ENCODE measurements at regions not wholly inside any gene's neighbourhood (a gene's known extent, or its start where the extent isn't known, plus 50 kb on each side); places are given as distances from the start of the nearest gene placed in this dataset.
"Not testable (repeated sequence)": the region's sequence is repeated elsewhere in the genome, so short reads cannot be mapped to it uniquely, and the experiment has no call there.

GRCh38 chr11:23370580-23371275 is 510.5 kb upstream of the CCDC179 start:
- DNase-seq: no peak

GRCh38 chr11:23377909-23378308 is 517.6 kb upstream of the CCDC179 start:
- DNase-seq: no peak

- DNase-seq: no peak
These were observed 530.8 kb upstream of the CCDC179 start for GRCh38 chr11:23391031-23391430.

- no peak for DNase-seq
These were observed 537.8 kb upstream of the CCDC179 start for GRCh38 chr11:23398052-23398451.

GRCh38 chr11:23399995-23400394 is 539.7 kb upstream of the CCDC179 start:
- no peak for DNase-seq

- no peak for DNase-seq
These were observed 543.2 kb upstream of the CCDC179 start for GRCh38 chr11:23403210-23404185.

GRCh38 chr11:23404225-23405160 is 544.2 kb upstream of the CCDC179 start:
- no peak for DNase-seq

GRCh38 chr11:23405350-23405937 is 545.2 kb upstream of the CCDC179 start:
- no peak for DNase-seq

GRCh38 chr11:23406131-23406819 is 546.0 kb upstream of the CCDC179 start:
- DNase-seq: no peak

GRCh38 chr11:23413057-23413456 is 552.8 kb upstream of the CCDC179 start:
- no peak for DNase-seq

- DNase-seq: no peak
These were observed 562.8 kb upstream of the CCDC179 start for GRCh38 chr11:23423104-23423503.

- no peak for DNase-seq
These were observed 563.4 kb upstream of the CCDC179 start for GRCh38 chr11:23423656-23424055.

- DNase-seq: no peak
These were observed 565.1 kb upstream of the CCDC179 start for GRCh38 chr11:23425381-23425780.

- no peak for DNase-seq
These were observed 569.3 kb upstream of the CCDC179 start for GRCh38 chr11:23429569-23429968.

- DNase-seq: no peak
These were observed 593.2 kb upstream of the CCDC179 start for GRCh38 chr11:23453522-23453921.

- no peak for DNase-seq
These were observed 595.1 kb upstream of the CCDC179 start for GRCh38 chr11:23455321-23455891.

GRCh38 chr11:23457641-23458040 is 597.4 kb upstream of the CCDC179 start:
- DNase-seq: no peak

- DNase-seq: no peak
These were observed 611.6 kb upstream of the CCDC179 start for GRCh38 chr11:23471878-23472277.

- no peak for DNase-seq
These were observed 613.5 kb upstream of the CCDC179 start for GRCh38 chr11:23473782-23474181.

GRCh38 chr11:23480736-23481135 is 620.5 kb upstream of the CCDC179 start:
- no peak for DNase-seq

- not testable (repeated sequence) for DNase-seq
These were observed 623.9 kb upstream of the CCDC179 start for GRCh38 chr11:23484146-23484545.
